SH-SY5Y (cell line): ENCODE measurements at regions not wholly inside any gene's neighbourhood (a gene's known extent, or its start where the extent isn't known, plus 50 kb on each side); places are given as distances from the start of the nearest gene placed in this dataset.

Experiments used
- GATA2 ChIP-seq: IDR thresholded peaks from 2 replicates; pipeline ENCODE4 v1.6.1; 2011; ENCODE audit warnings: mild to moderate bottlenecking, low read depth, low read length
- GATA3 ChIP-seq: IDR thresholded peaks from 2 replicates; pipeline ENCODE4 v1.6.1; 2011; ENCODE audit warnings: low read depth, mild to moderate bottlenecking, low read length, moderate library complexity

DNA sequence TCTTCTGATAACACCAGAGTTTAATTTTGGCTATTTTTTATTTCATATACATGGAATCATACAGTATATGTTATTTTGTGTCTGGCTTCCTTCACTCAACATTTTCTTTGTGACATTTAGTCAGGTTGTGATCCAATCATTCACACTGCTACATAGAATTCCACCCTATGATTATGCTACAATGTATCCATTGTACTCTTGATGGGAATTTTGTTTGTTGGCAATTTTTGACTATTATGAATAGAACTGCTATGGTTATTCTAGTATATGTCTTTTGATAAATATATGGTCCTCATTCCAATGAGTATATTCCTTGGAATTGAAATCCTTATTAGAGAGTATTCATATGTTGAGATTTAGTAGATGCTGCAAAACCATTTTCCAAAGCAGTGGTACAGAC lies 936.4 kb upstream of the CHAC2 start:
- TF ChIP-seq GATA3 (no peak), GATA2 (no peak)
